IMR-90 (cell line): ENCODE measurements at regions not wholly inside any gene's neighbourhood (a gene's known extent, or its start where the extent isn't known, plus 50 kb on each side); places are given as distances from the start of the nearest gene placed in this dataset.

Experiments
- MAZ ChIP-seq: IDR thresholded peaks from 2 replicates; pipeline ENCODE4 v1.6.1; 2012; ENCODE audit warnings: low read depth, mild to moderate bottlenecking, low read length, improper control_type of control experiment, moderate library complexity, borderline replicate concordance
- MXI1 ChIP-seq: IDR thresholded peaks from 2 replicates; pipeline ENCODE4 v1.6.1; 2012; ENCODE audit warnings: low read depth, mild to moderate bottlenecking, low read length, moderate library complexity, borderline replicate concordance
- RAD21 ChIP-seq: IDR thresholded peaks from 2 replicates; pipeline ENCODE4 v1.6.1; 2012; ENCODE audit warnings: low read length, improper control_type of control experiment
- TF ChIP-seq, protein P1 (sequence below): conservative IDR thresholded peaks from 2 replicates; pipeline ENCODE4 v1.5.1; 2012; ENCODE audit warnings: mild to moderate bottlenecking, low read depth, low read length, improper control_type of control experiment

GRCh38 chr12:74820324-74820723, 282.7 kb downstream of the ATXN7L3B start:
- TF ChIP-seq, protein P1, sequence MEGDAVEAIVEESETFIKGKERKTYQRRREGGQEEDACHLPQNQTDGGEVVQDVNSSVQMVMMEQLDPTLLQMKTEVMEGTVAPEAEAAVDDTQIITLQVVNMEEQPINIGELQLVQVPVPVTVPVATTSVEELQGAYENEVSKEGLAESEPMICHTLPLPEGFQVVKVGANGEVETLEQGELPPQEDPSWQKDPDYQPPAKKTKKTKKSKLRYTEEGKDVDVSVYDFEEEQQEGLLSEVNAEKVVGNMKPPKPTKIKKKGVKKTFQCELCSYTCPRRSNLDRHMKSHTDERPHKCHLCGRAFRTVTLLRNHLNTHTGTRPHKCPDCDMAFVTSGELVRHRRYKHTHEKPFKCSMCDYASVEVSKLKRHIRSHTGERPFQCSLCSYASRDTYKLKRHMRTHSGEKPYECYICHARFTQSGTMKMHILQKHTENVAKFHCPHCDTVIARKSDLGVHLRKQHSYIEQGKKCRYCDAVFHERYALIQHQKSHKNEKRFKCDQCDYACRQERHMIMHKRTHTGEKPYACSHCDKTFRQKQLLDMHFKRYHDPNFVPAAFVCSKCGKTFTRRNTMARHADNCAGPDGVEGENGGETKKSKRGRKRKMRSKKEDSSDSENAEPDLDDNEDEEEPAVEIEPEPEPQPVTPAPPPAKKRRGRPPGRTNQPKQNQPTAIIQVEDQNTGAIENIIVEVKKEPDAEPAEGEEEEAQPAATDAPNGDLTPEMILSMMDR = no peak
- no peak for TF ChIP-seq MAZ
- no peak for TF ChIP-seq MXI1
- no peak for TF ChIP-seq RAD21
